ENCODE measurements at regions not wholly inside any gene's neighbourhood (a gene's known extent, or its start where the extent isn't known, plus 50 kb on each side); places are given as distances from the start of the nearest gene placed in this dataset.

DNA sequence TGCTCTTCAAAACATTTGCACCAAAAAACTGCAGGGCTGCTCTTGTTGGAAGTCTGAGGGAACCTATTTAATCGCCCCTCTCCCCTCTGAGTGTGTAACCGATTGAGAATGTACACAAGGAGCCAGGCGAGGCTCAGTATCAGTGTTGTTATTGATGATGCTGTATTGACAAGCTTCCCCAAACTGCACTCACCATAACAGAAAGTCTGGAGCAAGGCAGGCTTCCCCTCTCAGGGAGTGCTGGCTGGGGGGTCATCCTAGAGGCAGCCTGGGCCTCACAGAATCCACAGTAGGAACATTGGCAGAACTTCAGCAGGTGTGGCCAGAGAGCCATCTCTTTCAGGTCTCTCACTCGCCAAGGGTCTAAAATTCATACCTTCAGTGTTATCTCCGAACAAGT lies 58.1 kb upstream of the TUNAR start:
- TF ChIP-seq, protein P1, sequence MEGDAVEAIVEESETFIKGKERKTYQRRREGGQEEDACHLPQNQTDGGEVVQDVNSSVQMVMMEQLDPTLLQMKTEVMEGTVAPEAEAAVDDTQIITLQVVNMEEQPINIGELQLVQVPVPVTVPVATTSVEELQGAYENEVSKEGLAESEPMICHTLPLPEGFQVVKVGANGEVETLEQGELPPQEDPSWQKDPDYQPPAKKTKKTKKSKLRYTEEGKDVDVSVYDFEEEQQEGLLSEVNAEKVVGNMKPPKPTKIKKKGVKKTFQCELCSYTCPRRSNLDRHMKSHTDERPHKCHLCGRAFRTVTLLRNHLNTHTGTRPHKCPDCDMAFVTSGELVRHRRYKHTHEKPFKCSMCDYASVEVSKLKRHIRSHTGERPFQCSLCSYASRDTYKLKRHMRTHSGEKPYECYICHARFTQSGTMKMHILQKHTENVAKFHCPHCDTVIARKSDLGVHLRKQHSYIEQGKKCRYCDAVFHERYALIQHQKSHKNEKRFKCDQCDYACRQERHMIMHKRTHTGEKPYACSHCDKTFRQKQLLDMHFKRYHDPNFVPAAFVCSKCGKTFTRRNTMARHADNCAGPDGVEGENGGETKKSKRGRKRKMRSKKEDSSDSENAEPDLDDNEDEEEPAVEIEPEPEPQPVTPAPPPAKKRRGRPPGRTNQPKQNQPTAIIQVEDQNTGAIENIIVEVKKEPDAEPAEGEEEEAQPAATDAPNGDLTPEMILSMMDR (IDR thresholded peaks at IDR 0.05; ENCODE audit: insufficient read depth, low read length, poor library complexity, severe bottlenecking) = no peak
- H3K27me3 ChIP-seq (ENCODE audit: control insufficient read depth, insufficient read depth, low read length) = no peaks in the 10 kb centered on the region

DNA sequence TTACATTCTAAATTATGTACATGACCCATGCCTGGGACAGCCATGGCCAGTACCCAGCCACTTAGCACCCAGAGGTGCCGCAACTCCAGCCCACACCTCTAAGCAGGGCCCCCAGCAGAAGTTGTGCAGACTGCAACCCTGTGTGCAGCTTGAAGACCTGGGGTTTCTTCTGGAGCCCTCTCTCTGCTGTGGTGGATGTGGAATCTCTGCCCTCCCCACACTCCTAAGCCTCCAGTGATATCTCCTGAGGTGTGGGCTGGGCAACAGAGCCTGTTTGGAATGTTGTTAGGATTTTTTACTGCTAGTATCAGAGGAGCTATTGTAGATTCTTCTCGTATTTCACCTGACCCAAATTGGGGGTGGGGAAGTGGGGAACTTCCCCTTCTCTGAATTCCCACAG lies 59.4 kb upstream of the TUNAR start:
- no peak overlapping the region for H3K4me3 ChIP-seq (ENCODE audit: low read depth, low read length)
- H3K27me3 ChIP-seq (ENCODE audit: control insufficient read depth, insufficient read depth, low read length) = no peaks in the 10 kb centered on the region
- TF ChIP-seq, protein P1 (IDR thresholded peaks at IDR 0.05; ENCODE audit: insufficient read depth, low read length, poor library complexity, severe bottlenecking) = no peak
- no peak for DNase-seq (ENCODE audit: low read depth)
- no peaks in the 10 kb centered on the region for H3K36me3 ChIP-seq (ENCODE audit: control insufficient read depth, insufficient read depth, low read length)

More for the DNA sequence above, 58.1 kb upstream of the TUNAR start:
- no peak for DNase-seq (ENCODE audit: low read depth)
- Histone ChIP-seq H3K36me3 (ENCODE audit: control insufficient read depth, insufficient read depth, low read length) (no peaks in the 10 kb centered on the region), H3K4me3 (ENCODE audit: low read depth, low read length) (no peak overlapping the region)

DNA sequence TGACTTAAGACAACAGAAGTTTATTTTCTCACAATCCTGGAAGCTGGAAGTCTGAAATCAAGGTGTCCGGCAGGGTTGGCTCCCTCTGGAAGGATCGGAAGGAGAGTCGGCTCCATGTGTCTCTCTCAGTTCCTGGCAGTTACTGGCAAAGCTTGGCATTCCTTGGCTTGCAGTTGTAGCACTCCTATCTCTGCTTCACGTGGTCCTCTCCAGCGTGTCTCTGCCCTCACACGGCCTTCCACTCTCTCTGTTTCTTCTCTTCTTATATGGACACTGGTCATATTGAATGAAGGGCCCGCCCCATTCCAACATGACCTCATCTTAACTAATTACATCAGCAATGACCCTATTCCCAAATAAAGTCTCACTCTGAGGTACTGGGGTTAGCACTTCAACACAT lies 60.1 kb upstream of the TUNAR start:
- Histone ChIP-seq H3K4me3 (ENCODE audit: low read depth, low read length) (no peak overlapping the region), H3K27me3 (ENCODE audit: control insufficient read depth, insufficient read depth, low read length) (no peaks in the 10 kb centered on the region), H3K36me3 (ENCODE audit: control insufficient read depth, insufficient read depth, low read length) (no peaks in the 10 kb centered on the region)
- no peak for DNase-seq (ENCODE audit: low read depth)
- TF ChIP-seq, protein P1 (IDR thresholded peaks at IDR 0.05; ENCODE audit: insufficient read depth, low read length, poor library complexity, severe bottlenecking) = no peak

DNA sequence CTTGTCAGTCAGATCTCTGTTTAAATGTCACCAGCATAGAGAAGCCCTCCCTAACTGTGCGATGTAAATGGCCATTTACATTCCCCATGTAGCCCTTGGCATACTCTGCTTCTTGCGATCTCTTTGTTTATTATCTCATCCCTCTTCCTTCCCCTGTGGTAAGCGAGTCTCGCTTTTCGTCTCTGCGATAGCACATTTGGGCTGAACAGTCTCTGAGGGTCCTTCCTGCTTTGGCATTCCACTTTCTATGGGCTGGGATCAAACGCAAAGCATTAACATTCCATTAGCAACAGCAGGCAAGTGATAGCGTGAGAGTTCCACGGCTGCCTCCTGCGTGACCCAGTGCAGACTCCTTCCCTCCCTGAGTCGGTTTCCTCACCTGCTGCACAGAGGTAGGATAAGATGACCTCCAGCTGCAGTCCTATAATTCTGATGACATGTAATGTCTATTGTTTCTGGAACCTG lies 61.4 kb upstream of the TUNAR start:
- Histone ChIP-seq H3K4me3 (ENCODE audit: low read depth, low read length) (no peak overlapping the region), H3K27me3 (ENCODE audit: control insufficient read depth, insufficient read depth, low read length) (no peaks in the 10 kb centered on the region), H3K36me3 (ENCODE audit: control insufficient read depth, insufficient read depth, low read length) (no peaks in the 10 kb centered on the region)
- TF ChIP-seq, protein P1 (IDR thresholded peaks at IDR 0.05; ENCODE audit: insufficient read depth, low read length, poor library complexity, severe bottlenecking) = no peak
- no peak for DNase-seq (ENCODE audit: low read depth)

DNA sequence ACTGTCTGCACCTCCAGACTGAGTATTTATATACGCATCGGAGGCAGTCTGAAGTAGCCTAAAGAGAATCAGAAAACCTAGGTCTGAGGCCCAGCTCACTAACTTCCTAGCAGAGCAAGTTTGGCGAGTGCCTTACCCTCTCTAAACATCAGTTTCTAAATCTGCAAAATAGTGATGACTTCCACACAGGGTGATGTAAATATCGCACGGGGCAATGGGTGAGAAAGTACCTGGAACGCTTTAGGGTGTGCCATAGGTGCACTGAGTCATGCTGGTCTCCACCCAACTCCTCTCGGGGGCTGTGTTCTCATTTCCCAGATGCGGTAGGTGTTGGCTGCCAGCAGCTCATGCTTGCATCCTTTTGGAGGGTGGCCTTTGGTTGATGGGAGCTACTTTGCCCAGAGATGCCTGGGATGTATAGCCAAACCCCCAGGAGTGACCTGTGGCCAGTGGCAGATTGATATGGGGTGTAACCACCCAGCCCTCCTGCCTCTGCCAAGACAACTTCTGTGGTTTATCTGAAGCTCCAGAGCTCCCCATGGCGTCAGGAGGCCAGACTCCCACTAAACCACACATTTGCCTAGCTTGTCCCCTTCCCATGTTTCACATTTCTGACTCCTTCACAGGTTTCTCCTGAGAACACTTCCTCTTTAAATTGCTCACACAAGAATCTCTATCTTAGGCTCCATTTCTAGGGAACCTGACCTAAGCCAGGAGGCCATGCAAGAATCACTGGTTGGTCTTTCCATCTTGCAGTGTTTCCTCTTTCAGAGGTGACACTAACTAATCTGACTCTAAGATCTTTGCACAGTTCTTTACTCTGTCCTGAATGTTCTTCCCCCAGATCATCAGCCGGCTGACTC lies 62.0 kb upstream of the TUNAR start:
- H3K27me3 ChIP-seq (ENCODE audit: control insufficient read depth, insufficient read depth, low read length) = no peaks in the 10 kb centered on the region
- no peak for DNase-seq (ENCODE audit: low read depth)
- no peak overlapping the region for H3K4me3 ChIP-seq (ENCODE audit: low read depth, low read length)
- TF ChIP-seq, protein P1 (IDR thresholded peaks at IDR 0.05; ENCODE audit: insufficient read depth, low read length, poor library complexity, severe bottlenecking) = no peak
- H3K36me3 ChIP-seq (ENCODE audit: control insufficient read depth, insufficient read depth, low read length) = no peaks in the 10 kb centered on the region

DNA sequence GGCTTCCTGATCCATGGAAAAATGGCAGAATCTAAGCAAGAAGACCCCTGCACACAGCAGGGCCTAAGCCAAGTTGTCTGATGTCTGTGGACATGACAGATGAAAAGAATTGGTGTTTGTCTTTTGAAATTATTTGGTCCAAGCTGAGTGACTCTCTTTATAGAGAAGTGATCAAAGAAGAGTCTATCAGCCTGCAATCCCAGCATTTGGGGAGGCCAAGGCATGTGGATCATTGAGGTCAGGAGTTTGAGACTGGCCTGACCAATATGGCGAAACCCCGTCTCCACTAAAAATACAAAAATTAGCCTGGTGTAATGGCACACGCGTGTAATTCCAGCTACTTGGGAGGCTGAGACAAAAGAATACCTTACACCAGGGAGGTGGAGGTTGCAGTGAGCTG lies 64.8 kb upstream of the TUNAR start:
- no peak for DNase-seq (ENCODE audit: low read depth)
- Histone ChIP-seq H3K27me3 (ENCODE audit: control insufficient read depth, insufficient read depth, low read length) (no peaks in the 10 kb centered on the region), H3K4me3 (ENCODE audit: low read depth, low read length) (no peak overlapping the region), H3K36me3 (ENCODE audit: control insufficient read depth, insufficient read depth, low read length) (no peaks in the 10 kb centered on the region)
- TF ChIP-seq, protein P1 (IDR thresholded peaks at IDR 0.05; ENCODE audit: insufficient read depth, low read length, poor library complexity, severe bottlenecking) = no peak

Measured in kidney epithelial cell (primary cell).